ENCODE measurements at regions not wholly inside any gene's neighbourhood (a gene's known extent, or its start where the extent isn't known, plus 50 kb on each side); places are given as distances from the start of the nearest gene placed in this dataset.

- TF ChIP-seq USF1 (IDR thresholded peaks at IDR 0.05; ENCODE audit: borderline replicate concordance, extremely low read length, insufficient read depth, low read depth, low read length) (no peak), JUND (IDR thresholded peaks at IDR 0.05; ENCODE audit: low read depth, low read length) (no peak), EP300 (IDR thresholded peaks at IDR 0.05; ENCODE audit: borderline replicate concordance in 1 of 2, control insufficient read depth in 1 of 2, low read depth in 2 of 2, low read length in 2 of 2) (no peak)
Observed at GRCh38 chr9:118575341-118576070, 793.7 kb downstream of the BRINP1 start (continued).

- ChIA-PET RAD21 (ENCODE audit: unreplicated experiment) (no interaction called here), POLR2A (no interaction called here), CTCF (no interaction called here), SMC1A (ENCODE audit: uncharacterized antibody, unreplicated experiment) (no interaction called here)
- FAIRE-seq = no peak
- no peak overlapping the region for H3K27ac ChIP-seq (ENCODE audit: control insufficient read depth, insufficient read depth)
- no peak overlapping the region for H2AFZ ChIP-seq (ENCODE audit: control insufficient read depth, low read depth, low read length)
- no peaks in the 10 kb centered on the region for H3K27me3 ChIP-seq (replicated peaks in 1 of 2; ENCODE audit: control insufficient read depth in 2 of 2, insufficient read depth in 2 of 2, low read length in 1 of 2)
- no peak overlapping the region for H3K9ac ChIP-seq (ENCODE audit: control insufficient read depth, insufficient read depth, low read length)
- H3K9me3 ChIP-seq (replicated peaks; ENCODE audit: control insufficient read depth, insufficient read depth, low read length) = no peaks in the 10 kb centered on the region
- TF ChIP-seq SMC3 (IDR thresholded peaks at IDR 0.05; ENCODE audit: borderline replicate concordance, low read length) = no peak
- H3K79me2 ChIP-seq (ENCODE audit: control insufficient read depth, insufficient read depth, low read length) = no peaks in the 10 kb centered on the region
- no peak overlapping the region for H3K4me2 ChIP-seq (ENCODE audit: control insufficient read depth, insufficient read depth)
- H3K4me3 ChIP-seq = no peak overlapping the region
- BruUV-seq (replicated peaks) = no TSS peak
- no peak for DNase-seq (ENCODE audit: low read depth, low spot score)
- no peaks in the 10 kb centered on the region for H3K4me1 ChIP-seq (ENCODE audit: control insufficient read depth, insufficient read depth, low read length)
- no peak for ATAC-seq
- intact Hi-C loops (cut with micrococcal nuclease; ENCODE audit: unreplicated experiment) (no loop called here), in situ Hi-C loops (cut with MboI) (no loop called here)
- 0% methylated on average over 1 of the region's 1 CpG for WGBS (ENCODE audit: insufficient coverage, insufficient replicate concordance, low lambda C conversion rate, missing lambda C conversion rate)
- H3K36me3 ChIP-seq (ENCODE audit: control insufficient read depth in 2 of 2, insufficient read depth in 2 of 2, low read length in 1 of 2) = no peaks in the 10 kb centered on the region
- no peaks in the 10 kb centered on the region for H4K20me1 ChIP-seq (ENCODE audit: control insufficient read depth, insufficient read depth)
Observed at GRCh38 chr9:118577121-118577520, 792.1 kb downstream of the BRINP1 start.

- TF ChIP-seq PRDM15 (CRISPR knock-in tag; IDR thresholded peaks at IDR 0.05) = no peak
- ChIA-PET SMC1A (ENCODE audit: uncharacterized antibody, unreplicated experiment) (no interaction called here), CTCF (interaction anchor here (0.5 kb wide), 1 partner anchor 1437 kb away, joined by 3 read pairs; no protein-coding TSS in a partner anchor), POLR2A (no interaction called here), RAD21 (ENCODE audit: unreplicated experiment) (no interaction called here)
- H3K4me1 ChIP-seq (ENCODE audit: control insufficient read depth, insufficient read depth, low read length) = no peaks in the 10 kb centered on the region
- no peaks in the 10 kb centered on the region for H4K20me1 ChIP-seq (ENCODE audit: control insufficient read depth, insufficient read depth)
- BruUV-seq (replicated peaks) = no TSS peak
- H3K79me2 ChIP-seq (ENCODE audit: control insufficient read depth, insufficient read depth, low read length) = no peaks in the 10 kb centered on the region
- H3K9ac ChIP-seq (ENCODE audit: control insufficient read depth, insufficient read depth, low read length) = no peak overlapping the region
- DNase-seq (ENCODE audit: low read depth, low spot score) (no peak), FAIRE-seq (no peak), ATAC-seq (no peak)
- no peak overlapping the region for H3K4me3 ChIP-seq
- intact Hi-C loops (cut with micrococcal nuclease; ENCODE audit: unreplicated experiment) (no loop called here), in situ Hi-C loops (cut with MboI) (no loop called here)
- no peak overlapping the region for H3K27ac ChIP-seq (ENCODE audit: control insufficient read depth, insufficient read depth)
- H2AFZ ChIP-seq (ENCODE audit: control insufficient read depth, low read depth, low read length) = no peak overlapping the region
- H3K36me3 ChIP-seq (ENCODE audit: control insufficient read depth in 2 of 2, insufficient read depth in 2 of 2, low read length in 1 of 2) = no peaks in the 10 kb centered on the region
- H3K4me2 ChIP-seq (ENCODE audit: control insufficient read depth, insufficient read depth) = no peak overlapping the region
- no peaks in the 10 kb centered on the region for H3K9me3 ChIP-seq (replicated peaks; ENCODE audit: control insufficient read depth, insufficient read depth, low read length)
- H3K27me3 ChIP-seq (replicated peaks in 1 of 2; ENCODE audit: control insufficient read depth in 2 of 2, insufficient read depth in 2 of 2, low read length in 1 of 2) = no peaks in the 10 kb centered on the region
Observed at GRCh38 chr9:118578467-118578866, 790.8 kb downstream of the BRINP1 start.

Data from GM12878 (cell line).